GM18858 (cell line): ENCODE measurements at regions not wholly inside any gene's neighbourhood (a gene's known extent, or its start where the extent isn't known, plus 50 kb on each side); places are given as distances from the start of the nearest gene placed in this dataset.
"Not testable (repeated sequence)": the region's sequence is repeated elsewhere in the genome, so short reads cannot be mapped to it uniquely, and the experiment has no call there.

ENCODE experiments used
- ATAC-seq: cut with Tn5 transposase; IDR thresholded peaks from one replicate; pipeline ENCODE4 v1.9.1; 2021; ENCODE audit not compliant: unreplicated experiment

DNA sequence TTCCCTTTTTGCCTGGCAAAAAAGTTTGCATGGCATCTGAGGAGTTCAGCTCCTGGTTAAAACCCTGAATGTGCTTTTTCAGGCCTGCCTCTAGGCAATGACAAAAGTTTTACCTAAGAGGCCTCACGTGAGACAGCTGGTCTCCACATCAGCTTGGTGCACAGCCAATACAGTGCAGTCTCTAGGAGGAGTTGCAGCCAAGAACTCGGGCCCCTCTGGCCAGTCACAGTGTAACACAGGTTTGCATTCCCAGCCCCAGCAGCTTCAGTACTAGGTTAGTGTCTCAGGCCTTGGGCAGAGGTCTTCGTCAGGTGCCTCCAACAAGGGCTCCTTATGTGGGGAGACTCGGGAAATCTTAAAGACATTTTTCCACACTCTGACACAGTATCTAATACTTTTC is 771.7 kb downstream of the SORCS1 start:
- no peak for ATAC-seq

GRCh38 chr10:106387063-106387462 is 777.4 kb downstream of the SORCS1 start:
- ATAC-seq = no peak

GRCh38 chr10:106384496-106384895 is 780.0 kb downstream of the SORCS1 start:
- no peak for ATAC-seq

- ATAC-seq = no peak
Measured at GRCh38 chr10:106380706-106381105, 783.8 kb downstream of the SORCS1 start.

GRCh38 chr10:106378251-106378650 is 786.3 kb downstream of the SORCS1 start:
- no peak for ATAC-seq

- ATAC-seq = no peak
Measured at GRCh38 chr10:106370751-106371150, 793.8 kb downstream of the SORCS1 start.

DNA sequence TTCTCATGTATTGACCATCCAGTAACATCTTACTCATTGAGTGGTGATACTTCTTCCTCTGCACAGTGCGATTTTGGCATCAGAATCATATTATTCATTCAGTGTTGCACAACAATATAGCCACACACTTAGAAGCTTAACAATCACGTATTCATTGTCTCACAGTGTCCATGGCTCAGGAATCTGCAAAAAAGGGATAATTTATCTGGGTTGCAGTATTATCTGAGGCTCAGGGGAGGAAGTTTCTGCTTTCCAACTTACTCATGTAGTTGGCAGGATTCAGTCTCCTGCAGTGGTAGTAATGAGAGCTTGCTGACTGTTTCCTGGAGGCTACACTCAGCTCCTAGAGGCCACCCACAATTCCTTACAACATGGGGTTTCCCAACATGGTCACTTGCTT is 803.6 kb downstream of the SORCS1 start:
- no peak for ATAC-seq

DNA sequence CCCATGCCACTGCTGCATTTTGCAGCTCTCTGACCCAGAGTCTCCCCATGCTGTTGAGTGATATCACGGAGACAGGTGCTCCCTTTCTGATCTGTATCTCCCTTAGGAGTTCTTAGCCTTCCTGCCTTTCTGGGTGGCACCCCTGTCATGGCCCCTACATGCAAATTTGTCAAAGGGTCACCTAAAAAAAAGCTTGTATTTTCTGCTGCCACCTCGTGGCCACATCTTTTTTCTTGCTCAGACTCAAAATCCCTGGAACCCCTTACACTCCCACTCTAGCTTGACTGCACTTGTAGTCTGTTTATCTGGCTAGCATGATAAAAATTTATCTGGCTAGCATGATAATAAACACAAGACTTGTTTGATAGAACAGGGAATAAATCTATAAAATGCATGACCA is 809.1 kb downstream of the SORCS1 start:
- ATAC-seq = no peak

DNA sequence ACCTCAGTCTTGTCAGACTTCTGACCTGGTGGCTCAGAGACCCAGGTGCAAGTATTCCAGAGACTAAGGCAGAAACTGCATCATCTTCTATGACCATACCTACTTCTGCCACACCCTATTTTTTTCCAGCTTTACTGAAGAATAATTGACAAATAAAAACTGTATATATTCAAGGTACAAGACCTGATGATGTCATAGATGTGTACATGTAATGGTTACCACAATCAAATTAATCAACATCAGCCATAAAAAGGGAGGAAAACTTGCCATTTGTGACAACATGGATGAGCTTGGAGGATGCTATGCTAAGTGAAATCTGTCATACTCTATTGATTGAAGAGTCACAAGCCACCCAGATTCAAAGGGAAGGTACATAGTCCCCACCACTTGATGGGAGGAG is 815.6 kb downstream of the SORCS1 start:
- ATAC-seq = no peak

GRCh38 chr10:106347547-106347946 is 817.0 kb downstream of the SORCS1 start:
- ATAC-seq = no peak

GRCh38 chr10:106343539-106343938 is 821.0 kb downstream of the SORCS1 start:
- ATAC-seq = not testable (repeated sequence)

DNA sequence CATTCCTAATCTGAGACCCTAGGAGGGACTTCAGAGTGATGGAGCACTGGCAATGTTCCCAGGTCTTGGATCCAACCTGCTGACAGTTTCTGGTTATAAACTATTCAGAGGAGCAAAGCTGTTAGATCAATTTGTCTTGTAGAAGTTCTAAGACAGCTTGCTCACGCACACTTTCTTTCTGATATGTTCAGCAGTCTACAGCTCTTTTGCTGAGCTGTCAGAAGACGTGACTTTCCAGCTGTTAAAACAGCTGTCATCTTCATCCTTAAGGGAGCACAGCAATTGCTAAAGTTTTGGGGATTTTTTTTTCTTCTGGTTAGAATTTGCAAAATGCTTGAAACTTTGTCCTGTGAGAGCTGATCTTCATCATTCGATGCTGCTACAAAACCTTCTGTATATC is 823.1 kb downstream of the SORCS1 start:
- ATAC-seq = no peak

DNA sequence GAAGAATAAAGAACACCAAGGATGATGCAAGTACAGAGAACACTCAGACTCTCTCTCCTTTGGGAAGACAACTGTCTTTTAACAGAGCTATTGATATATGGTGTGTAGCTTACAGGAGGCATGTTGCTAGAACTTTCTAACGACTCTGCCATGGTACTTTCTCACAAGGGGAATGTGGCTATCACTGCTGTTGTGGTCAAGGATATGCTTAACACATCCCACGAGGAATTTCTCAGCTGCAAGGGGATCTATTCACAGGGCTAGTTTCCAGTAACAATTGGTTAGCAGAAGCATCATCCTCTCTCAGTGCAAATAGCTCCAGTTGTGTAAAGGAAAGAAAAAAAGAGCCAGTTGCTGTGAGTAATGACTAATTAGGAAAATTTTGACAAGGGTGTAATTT is 826.0 kb downstream of the SORCS1 start:
- no peak for ATAC-seq

- no peak for ATAC-seq
Measured at GRCh38 chr10:106336874-106337273, 827.6 kb downstream of the SORCS1 start.

- no peak for ATAC-seq
Measured at GRCh38 chr10:106327747-106328146, 836.8 kb downstream of the SORCS1 start.

GRCh38 chr10:106320876-106321275 is 843.6 kb downstream of the SORCS1 start:
- no peak for ATAC-seq

DNA sequence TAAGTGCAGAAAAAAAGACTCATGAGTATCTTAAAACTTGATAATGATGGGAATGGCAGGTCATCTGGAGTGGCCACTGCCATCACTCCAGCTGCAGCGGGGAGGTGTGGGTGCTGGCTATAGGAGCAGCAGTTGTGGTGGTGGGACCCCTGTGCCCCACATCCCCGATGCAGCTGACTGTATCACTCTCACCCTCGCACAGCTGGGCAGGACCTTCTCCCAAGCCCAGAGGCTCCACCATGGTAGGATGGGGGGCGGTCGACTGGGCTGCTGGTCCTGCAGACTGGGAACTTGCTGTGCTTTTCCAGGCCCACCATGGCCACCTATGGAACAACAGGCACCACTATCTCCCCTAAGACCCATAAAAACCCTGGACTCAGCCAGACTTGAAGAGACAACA is 844.4 kb downstream of the SORCS1 start:
- no peak for ATAC-seq

DNA sequence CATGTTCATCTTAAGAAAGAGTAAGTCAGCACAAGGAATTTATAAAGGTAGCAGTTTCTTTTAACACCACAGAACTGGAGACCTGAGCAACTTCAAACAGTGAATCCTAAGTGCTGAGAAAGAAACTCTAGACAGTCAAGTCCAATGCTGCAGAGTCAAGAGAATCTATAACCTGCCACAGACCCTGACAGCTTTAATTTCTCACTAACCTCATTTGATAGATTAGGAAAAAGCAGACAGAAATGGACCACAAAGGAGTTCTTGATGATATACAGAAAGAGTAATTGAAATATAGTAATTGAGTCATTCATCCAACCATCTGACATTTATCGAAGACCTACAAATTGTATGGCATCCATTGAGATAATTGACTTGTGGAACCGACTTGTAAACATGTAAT is 847.0 kb downstream of the SORCS1 start:
- ATAC-seq = no peak

DNA sequence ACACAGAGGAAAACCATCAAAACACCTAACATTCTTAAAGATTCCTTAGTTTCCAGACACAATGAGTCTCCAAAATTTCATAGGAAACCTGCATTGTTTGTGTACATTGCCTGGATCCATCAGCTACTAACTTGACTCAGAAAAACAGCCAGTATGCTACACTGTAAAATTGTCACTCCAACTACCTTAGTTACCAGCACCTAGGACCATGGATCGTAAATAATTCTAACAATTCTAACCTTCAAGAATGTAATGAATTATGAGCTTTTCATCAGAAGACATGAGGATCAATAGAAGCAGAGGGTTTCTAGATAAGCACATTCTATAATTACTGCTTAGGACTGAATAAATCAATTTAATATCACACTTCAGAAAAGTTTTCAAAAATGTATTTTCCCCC is 851.5 kb downstream of the SORCS1 start:
- no peak for ATAC-seq

DNA sequence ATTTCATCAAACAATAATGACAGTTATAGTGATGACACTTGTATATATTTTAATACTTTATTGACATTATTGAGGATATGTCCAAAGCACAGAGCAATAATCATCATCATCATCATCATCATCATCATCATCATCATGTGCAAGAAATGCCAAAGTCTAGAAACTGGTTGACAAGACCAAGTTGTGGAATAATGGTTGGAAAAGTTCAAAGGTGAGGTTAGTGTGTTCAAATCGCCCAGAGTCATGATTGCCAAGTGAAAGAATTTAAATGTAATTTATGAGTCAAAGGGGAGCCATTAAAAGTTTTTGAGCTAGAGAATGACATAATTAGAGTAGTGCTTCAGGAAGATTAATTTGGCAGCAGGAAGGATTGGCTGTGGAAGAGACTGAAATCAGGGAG is 852.4 kb downstream of the SORCS1 start:
- no peak for ATAC-seq

DNA sequence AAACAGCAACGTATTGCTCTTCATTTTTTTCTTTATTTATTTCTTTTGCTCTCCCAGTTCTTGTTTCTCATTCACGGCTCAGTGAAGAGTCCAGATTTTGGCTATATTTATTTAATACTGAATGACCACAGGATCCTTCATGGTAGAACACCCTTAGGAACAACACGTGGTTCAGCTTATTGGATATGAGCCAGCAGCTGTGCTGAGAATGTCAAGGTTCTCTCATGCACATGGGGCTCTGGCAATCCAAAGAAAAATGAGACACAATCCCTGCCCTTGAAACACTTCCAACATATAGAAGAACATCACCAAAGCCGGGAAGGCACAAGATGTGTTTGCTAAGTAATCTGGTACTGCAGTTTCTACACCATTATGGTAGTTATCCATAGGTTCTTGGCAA is 852.9 kb downstream of the SORCS1 start:
- no peak for ATAC-seq

- no peak for ATAC-seq
Measured at GRCh38 chr10:106310596-106310995, 853.9 kb downstream of the SORCS1 start.

DNA sequence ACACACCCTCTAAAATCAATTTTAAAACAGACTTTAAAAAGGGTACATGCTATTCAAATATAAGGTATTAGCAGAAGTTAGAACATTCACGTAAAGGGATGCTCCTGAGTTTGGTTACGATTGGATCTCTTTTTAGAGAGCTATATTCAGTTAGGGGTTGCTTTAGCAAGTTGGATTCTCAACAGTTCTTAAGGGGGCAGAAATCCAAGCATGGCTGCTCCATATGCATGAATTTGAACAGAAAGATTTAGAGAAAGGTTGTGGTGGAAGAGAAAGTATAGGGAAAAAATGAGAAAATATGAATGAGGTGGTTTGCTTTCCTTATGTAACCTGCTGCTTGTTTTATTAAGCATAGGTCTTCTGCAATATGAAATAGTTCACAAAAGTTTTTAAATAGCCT is 855.1 kb downstream of the SORCS1 start:
- no peak for ATAC-seq

GRCh38 chr10:106308284-106308683 is 856.2 kb downstream of the SORCS1 start:
- ATAC-seq = no peak
